ENCODE measurements at regions not wholly inside any gene's neighbourhood (a gene's known extent, or its start where the extent isn't known, plus 50 kb on each side); places are given as distances from the start of the nearest gene placed in this dataset.

- no peaks in the 10 kb centered on the region for H3K27me3 ChIP-seq (ENCODE audit: insufficient read depth, low read length)
- H3K79me2 ChIP-seq (ENCODE audit: insufficient read depth, low read length), result no peaks in the 10 kb centered on the region
- H3K4me3 ChIP-seq (replicated peaks in 1 of 2; ENCODE audit: low read depth in 1 of 2, low read length in 2 of 2), result no peak overlapping the region
- ATAC-seq (no peak), DNase-seq (ENCODE audit: low read depth, low spot score) (no peak)
- H2AFZ ChIP-seq (ENCODE audit: low read depth, low read length, poor library complexity, severe bottlenecking), result no peak overlapping the region
- no peak overlapping the region for H3K9ac ChIP-seq (ENCODE audit: low read length)
- ChIA-PET RAD21 (ENCODE audit: low non-redundant PET in 1 of 2, low total read pairs in 2 of 2, uncharacterized antibody in 2 of 2, unreplicated experiment in 2 of 2) (no interaction called here), CTCF (no interaction called here), POLR2A (no interaction called here)
- intact Hi-C loops (cut with micrococcal nuclease), result no loop called here
- TF ChIP-seq EZH2phosphoT487 (IDR thresholded peaks at IDR 0.05; ENCODE audit: borderline replicate concordance) (no peak), JUND (IDR thresholded peaks at IDR 0.05) (no peak), RAD21 (IDR thresholded peaks at IDR 0.05; ENCODE audit: low read depth) (no peak), POLR2A (IDR thresholded peaks at IDR 0.05; ENCODE audit: borderline replicate concordance, extremely low read depth, insufficient read depth, insufficient read length) (no peak), SP1 (IDR thresholded peaks at IDR 0.05; ENCODE audit: low read depth) (no peak), ELF1 (IDR thresholded peaks at IDR 0.05; ENCODE audit: borderline replicate concordance, low read depth) (no peak), CEBPB (IDR thresholded peaks at IDR 0.05; ENCODE audit: low read depth) (no peak), SIN3A (IDR thresholded peaks at IDR 0.05; ENCODE audit: low read depth) (no peak)
- TF ChIP-seq, protein P1, sequence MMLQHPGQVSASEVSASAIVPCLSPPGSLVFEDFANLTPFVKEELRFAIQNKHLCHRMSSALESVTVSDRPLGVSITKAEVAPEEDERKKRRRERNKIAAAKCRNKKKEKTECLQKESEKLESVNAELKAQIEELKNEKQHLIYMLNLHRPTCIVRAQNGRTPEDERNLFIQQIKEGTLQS (IDR thresholded peaks at IDR 0.05), result no peak
- TF ChIP-seq, protein P2, sequence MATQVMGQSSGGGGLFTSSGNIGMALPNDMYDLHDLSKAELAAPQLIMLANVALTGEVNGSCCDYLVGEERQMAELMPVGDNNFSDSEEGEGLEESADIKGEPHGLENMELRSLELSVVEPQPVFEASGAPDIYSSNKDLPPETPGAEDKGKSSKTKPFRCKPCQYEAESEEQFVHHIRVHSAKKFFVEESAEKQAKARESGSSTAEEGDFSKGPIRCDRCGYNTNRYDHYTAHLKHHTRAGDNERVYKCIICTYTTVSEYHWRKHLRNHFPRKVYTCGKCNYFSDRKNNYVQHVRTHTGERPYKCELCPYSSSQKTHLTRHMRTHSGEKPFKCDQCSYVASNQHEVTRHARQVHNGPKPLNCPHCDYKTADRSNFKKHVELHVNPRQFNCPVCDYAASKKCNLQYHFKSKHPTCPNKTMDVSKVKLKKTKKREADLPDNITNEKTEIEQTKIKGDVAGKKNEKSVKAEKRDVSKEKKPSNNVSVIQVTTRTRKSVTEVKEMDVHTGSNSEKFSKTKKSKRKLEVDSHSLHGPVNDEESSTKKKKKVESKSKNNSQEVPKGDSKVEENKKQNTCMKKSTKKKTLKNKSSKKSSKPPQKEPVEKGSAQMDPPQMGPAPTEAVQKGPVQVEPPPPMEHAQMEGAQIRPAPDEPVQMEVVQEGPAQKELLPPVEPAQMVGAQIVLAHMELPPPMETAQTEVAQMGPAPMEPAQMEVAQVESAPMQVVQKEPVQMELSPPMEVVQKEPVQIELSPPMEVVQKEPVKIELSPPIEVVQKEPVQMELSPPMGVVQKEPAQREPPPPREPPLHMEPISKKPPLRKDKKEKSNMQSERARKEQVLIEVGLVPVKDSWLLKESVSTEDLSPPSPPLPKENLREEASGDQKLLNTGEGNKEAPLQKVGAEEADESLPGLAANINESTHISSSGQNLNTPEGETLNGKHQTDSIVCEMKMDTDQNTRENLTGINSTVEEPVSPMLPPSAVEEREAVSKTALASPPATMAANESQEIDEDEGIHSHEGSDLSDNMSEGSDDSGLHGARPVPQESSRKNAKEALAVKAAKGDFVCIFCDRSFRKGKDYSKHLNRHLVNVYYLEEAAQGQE (IDR thresholded peaks at IDR 0.05; ENCODE audit: low read depth), result no peak
- no peaks in the 10 kb centered on the region for H3K9me3 ChIP-seq (ENCODE audit: control insufficient read depth in 1 of 2, insufficient read depth in 1 of 2, low read depth in 1 of 2, low read length in 2 of 2)
- H3K27ac ChIP-seq (ENCODE audit: low read depth, low read length), result no peak overlapping the region
- H3K4me2 ChIP-seq (ENCODE audit: low read length), result no peak overlapping the region
- no TSS peak for BruUV-seq (replicated peaks)
- no peaks in the 10 kb centered on the region for H4K20me1 ChIP-seq (ENCODE audit: insufficient read depth)
- H3K4me1 ChIP-seq (ENCODE audit: control insufficient read depth in 1 of 2, insufficient read depth in 2 of 2, low read length in 2 of 2), result peaks cover 16 to 28% of the 10 kb centered on the region in 2 experiments
- no peaks in the 10 kb centered on the region for H3K9me2 ChIP-seq (ENCODE audit: insufficient read depth)
- H3K36me3 ChIP-seq (ENCODE audit: control insufficient read depth in 1 of 2, insufficient read depth in 2 of 2, low read length in 2 of 2), result no peaks in the 10 kb centered on the region
Observed at GRCh38 chr3:193833592-193833991, 240.6 kb downstream of the OPA1 start.
